GM12801 (cell line): ENCODE measurements at regions not wholly inside any gene's neighbourhood (a gene's known extent, or its start where the extent isn't known, plus 50 kb on each side); places are given as distances from the start of the nearest gene placed in this dataset.

Experiments used
- TF ChIP-seq, protein P1 (sequence below): IDR thresholded peaks from one replicate; pipeline ENCODE4 v1.5.1; 2011; ENCODE audit warnings: control low read depth; ENCODE audit not compliant: insufficient read length; ENCODE audit errors: extremely low read depth

GRCh38 chr1:81496349-81496748 lies 304.4 kb upstream of the ADGRL2 start:
- TF ChIP-seq, protein P1, sequence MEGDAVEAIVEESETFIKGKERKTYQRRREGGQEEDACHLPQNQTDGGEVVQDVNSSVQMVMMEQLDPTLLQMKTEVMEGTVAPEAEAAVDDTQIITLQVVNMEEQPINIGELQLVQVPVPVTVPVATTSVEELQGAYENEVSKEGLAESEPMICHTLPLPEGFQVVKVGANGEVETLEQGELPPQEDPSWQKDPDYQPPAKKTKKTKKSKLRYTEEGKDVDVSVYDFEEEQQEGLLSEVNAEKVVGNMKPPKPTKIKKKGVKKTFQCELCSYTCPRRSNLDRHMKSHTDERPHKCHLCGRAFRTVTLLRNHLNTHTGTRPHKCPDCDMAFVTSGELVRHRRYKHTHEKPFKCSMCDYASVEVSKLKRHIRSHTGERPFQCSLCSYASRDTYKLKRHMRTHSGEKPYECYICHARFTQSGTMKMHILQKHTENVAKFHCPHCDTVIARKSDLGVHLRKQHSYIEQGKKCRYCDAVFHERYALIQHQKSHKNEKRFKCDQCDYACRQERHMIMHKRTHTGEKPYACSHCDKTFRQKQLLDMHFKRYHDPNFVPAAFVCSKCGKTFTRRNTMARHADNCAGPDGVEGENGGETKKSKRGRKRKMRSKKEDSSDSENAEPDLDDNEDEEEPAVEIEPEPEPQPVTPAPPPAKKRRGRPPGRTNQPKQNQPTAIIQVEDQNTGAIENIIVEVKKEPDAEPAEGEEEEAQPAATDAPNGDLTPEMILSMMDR = no peak

- TF ChIP-seq, protein P1 = no peak
Observed at GRCh38 chr1:81493102-81493869, 307.4 kb upstream of the ADGRL2 start.

DNA sequence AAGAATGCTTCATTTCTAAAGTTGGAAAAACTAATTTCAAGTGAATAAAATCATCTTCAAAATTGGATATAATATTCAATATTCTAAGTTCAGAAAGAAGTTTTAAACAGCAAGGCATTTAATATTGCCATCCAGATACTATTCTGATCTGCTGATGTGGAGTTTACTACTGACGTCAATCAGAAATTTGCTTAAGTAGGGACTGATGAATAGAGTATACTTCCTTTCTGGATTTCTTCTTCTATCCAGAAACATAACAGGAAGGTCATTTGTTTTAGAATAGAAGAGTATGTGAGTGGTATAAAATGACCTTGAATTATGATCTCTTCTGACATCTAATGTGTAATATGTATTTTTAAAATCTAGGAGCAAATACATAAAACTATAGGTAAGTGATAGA lies 308.1 kb upstream of the ADGRL2 start:
- TF ChIP-seq, protein P1 = no peak

- TF ChIP-seq, protein P1 = no peak
Observed at GRCh38 chr1:81490614-81491013, 310.1 kb upstream of the ADGRL2 start.

GRCh38 chr1:81489372-81489934 lies 311.3 kb upstream of the ADGRL2 start:
- TF ChIP-seq, protein P1 = no peak

DNA sequence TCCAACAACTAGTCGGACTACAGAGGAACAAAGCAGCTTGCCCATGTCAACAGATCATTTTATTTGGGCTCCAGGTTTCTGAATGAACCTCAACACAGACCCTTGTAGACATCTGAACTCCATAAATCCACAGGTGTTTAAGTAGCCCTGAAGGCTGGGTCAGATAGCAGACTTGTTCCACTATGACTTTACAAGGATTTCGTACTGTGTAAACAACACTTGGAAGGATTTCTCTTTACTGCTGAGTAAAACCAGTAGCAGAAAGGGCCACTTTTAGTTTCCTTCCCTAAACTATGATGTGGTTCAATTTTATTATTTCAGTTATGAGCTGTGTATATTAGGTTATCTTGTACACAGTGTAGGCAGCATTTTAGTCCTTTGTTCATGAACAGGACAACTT lies 316.4 kb upstream of the ADGRL2 start:
- TF ChIP-seq, protein P1 = no peak

GRCh38 chr1:81478219-81478618 lies 322.5 kb upstream of the ADGRL2 start:
- TF ChIP-seq, protein P1 = no peak
